NCI-H2171 (cell line): ENCODE measurements at regions not wholly inside any gene's neighbourhood (a gene's known extent, or its start where the extent isn't known, plus 50 kb on each side); places are given as distances from the start of the nearest gene placed in this dataset.

ENCODE experiments used
- DNase-seq: peaks from one replicate; lab custom pipeline; 2025; lab: John Stamatoyannopoulos, UW

DNA sequence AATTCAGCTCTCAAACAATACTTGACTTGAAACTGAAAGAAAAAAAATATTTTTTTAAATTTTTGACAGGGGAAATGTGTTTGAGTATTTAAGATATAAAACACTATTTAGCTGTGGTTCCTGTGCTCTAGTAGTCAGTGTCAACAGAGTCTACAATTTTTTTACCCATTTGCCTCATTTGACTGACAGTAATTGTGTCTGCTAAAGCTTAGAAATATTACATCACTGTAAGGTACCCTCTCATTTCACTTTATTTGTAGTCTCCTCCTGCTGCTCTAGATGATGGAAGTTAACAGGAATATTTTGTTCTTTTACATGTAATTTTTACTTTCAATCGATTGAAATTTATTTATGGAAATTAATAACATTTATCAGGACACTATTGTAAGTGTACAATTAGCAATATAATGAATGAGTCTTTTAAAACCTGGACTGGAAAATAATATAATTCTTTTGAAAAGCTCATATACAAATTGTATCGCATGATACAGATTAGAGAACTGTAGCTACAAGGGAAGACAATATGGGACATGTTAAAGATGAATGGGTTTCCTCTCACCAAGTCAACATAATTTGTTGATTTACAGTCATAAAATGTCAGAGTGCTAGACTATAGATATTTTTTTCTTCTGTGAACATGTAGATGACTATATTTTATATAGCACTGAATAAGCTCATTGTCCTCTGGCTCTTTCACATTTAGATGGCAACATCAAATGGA, 1186.5 kb upstream of the ADGRL3 start:
- no peak for DNase-seq

DNA sequence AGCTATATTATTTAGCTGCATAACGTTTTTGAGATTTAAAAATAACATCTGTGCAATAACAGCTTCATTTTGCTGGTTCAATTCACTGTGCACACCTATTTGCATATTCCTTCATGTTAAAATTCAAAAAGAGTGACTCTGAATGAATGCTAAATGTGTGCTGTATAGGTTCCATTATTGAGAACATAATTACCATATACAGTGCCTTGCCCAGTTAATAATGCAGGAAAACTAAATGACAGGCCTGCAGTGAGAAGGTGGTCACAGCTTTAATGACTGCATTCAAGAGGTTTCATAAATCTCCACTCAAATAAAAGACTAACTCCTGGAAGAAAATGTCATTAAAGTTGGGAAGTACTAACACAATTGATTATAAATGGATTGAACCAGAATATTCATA, 1183.2 kb upstream of the ADGRL3 start:
- no peak for DNase-seq

DNA sequence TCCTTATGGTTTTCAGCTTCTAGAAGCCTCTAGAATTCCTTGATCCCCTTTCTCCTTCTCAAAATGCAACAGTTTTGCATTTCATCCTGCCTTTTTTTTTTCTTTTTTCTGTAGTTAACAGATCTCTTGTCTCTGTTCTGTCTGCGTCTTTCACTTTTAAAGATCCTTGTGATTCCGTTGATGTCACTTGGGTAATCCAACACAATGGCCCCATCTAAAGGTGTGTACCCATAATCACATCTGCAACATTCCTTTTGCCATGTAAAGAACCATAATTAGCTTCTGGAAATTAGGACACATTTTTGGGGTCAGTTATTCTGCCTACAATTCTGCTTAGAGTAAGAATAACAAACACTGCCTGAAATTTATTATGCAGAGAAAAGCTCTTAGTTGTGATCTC, 1180.9 kb upstream of the ADGRL3 start:
- DNase-seq: no peak

DNA sequence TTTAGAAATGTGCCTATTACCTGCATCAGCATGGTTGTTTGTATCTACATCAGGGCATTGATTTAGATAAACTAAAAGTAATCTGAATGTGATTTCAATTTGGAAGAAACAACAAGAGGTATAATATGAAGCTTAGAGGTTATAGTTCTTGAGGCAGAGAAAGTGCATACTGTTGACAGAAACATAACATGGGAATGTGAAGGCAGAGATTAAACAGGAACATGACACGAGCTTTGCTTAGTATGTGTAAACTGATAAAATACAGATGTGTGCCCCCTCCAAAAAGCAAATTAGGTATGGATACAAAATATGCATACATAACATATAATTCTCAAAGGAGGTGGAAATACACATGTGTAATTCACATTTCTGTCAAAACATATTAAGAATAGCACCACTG, 1180.2 kb upstream of the ADGRL3 start:
- no peak for DNase-seq

DNA sequence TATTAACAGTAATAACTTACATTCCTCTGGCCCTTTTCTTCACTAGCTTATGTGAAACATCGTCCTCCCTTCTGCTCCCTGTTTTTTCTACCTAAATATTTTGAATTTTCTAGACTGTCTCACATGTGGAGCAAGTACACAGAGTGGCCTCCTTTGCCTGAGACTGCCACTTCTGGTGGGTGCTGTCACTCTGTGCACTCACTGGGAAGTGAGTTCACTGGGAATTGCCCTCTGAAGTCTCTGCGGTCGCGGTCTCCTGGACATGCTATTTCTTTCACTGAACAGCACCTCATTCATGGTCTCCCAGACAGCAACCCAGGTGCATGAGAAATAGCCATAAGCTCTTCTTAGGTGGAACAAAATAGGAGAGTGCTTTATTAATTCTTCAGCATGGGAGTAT, 1179.7 kb upstream of the ADGRL3 start:
- DNase-seq: no peak

DNA sequence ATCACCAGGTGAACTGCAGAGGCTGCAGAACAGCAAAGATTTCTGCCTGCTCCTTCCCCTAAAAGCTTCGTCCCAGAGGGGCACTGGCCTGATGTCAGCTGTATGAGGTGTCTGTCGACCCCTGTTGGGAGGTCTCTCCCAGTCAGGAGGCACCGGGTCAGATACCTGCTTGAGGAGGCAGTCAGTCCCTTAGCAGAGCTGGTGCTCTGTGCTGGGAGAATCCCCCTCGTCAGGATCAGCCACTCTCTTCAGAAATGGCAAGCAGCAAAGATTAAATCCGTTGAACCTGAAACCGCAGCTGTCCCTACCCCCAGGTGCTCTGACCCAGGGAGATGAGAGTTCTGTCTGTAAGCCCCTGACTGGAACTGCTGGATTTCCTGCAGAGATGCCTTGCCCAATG, 1166.3 kb upstream of the ADGRL3 start:
- no peak for DNase-seq

DNA sequence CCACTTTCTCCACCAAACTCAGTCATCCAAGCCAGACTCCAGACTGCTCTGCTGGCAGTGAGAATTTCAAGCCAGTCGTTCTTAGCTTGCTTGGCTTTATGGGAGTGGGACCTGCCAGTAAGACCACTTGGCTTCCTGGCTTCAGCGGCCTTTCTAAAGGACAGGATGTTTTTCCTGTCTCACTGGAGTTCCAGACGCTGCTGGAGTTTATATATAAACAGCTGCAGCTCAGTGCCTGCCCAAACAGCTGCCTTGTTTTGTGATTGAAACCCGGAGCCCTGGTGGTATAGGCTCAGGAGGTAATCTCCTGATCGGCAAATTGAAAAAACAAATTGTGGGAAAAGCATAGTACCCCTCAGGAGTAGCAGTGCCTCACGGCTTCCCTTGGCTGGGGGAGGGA, 1165.8 kb upstream of the ADGRL3 start:
- no peak for DNase-seq

DNA sequence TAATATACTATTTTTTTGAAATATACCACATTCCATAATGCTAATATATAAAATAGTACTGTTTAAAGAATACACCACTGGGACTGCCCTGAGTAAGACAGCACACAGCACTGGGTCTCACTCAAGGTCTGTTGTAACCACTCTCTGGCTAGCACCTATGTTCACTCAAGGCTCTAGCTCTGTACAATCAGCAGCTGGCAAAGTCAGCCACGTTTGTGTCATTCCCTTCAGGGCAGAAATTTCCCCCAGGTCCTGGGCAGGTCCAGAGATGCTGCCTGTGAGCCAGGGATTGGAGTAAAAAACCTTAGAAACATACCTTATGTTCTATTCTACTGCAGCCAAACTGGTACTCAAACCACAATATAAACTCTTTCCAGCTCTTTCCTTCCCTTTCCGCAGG, 1160.2 kb upstream of the ADGRL3 start:
- no peak for DNase-seq

DNA sequence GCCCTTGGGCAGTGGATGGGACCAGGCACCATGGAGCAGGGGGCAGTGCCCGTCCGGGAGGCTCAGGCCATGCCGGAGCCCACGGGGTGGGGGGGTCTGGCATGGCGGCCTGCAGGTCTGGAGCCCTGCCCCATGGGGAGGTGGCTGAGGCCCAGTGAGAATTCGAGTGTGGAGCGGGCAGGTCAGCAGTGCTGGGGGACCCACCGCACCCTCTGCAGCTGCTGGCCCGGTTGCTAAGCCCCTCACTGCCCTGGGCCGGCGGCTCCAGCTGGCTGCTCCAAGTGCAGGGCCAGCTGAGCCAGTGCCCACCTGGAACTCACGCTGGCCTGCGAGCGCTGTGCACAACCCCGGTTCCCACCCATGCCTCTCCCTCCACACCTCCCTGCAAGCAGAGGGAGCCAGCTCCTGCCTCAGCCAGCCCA, 1157.9 kb upstream of the ADGRL3 start:
- DNase-seq: no peak

DNA sequence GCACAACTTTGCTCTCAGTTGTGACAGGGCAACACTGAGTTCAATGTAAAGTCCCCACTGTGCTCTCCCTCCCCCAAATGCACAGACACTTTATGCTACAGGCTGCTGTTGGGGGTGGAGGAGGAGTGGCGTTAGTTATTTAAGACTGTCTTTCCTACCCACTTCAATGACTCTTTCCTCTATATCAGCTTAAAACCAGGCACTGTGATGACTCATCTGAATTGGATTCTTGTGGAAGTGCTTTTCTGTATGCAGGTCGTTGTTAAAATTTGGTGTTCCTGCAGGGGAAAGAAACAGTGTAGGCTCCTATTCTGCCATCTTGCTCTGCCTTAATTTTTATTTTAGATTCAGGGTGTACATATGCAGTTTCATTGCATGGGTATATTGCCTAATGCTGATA, 1157.2 kb upstream of the ADGRL3 start:
- DNase-seq: no peak

DNA sequence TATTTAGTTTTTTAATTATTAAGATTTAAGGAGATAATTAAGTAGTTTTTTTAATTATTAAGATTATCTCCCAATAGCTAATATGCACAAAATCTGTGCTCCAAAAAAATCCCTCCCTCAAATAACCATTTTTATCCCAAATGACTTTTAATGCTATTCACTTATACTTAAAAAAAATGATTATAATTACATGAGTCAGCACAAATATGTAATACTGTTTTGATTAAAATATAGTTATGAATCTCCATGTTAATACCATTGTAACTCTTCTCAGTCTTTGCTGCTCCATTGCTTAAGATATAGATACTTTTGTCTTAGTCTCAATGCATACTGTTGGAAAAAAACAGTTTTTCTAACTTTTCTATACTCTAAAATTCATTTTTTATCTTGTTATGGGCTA, 1121.1 kb upstream of the ADGRL3 start:
- DNase-seq: no peak

DNA sequence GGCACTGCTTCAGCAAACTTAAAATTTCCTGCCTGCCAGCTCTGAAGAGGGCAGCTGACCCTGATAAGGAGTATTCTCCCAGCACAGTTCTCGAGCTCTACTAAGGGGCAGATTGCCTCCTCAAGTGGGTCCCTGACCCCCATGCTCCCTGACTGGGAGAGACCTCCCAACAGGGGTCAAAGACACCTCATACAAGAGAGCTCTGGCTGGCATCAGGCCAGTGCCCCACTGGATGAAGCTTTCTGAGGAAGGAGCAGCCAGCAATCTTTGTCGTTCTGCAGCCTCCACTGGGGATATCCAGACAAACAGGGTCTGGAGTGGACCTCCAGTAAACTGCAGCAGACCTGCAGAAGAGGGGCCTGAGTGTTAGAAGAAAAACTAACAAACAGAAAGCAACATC, 1118.3 kb upstream of the ADGRL3 start:
- DNase-seq: no peak

DNA sequence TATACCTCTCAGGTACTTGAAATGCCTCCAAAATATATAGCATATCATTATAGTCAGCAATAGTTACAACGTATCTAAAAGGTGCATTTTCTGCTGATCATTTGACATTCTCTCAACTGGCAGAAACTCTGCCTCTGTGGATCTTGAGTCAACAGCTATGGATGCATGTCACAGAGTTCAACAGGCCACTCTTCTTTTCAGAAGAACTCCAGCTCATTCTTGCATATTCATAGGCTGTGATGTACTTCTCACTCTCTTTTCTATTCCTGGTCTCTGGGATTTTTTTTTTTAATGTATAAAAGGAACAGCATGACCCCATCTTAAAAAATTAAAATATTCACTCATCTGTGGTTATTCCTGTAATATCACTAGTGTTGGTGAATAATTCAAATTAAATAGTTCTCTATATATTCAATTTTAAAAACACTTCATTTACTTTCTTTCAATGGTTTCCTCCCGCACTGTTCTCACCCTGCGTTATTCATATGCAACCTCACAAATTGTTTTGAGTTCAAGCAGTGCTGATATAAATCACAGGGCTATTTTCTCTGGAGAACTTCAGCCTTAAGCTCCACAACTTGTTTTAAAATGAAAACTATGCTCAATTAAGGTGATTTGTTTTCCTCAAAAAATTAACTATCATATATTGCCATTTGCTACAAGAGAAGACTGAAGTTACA, 1111.2 kb upstream of the ADGRL3 start:
- DNase-seq: no peak

DNA sequence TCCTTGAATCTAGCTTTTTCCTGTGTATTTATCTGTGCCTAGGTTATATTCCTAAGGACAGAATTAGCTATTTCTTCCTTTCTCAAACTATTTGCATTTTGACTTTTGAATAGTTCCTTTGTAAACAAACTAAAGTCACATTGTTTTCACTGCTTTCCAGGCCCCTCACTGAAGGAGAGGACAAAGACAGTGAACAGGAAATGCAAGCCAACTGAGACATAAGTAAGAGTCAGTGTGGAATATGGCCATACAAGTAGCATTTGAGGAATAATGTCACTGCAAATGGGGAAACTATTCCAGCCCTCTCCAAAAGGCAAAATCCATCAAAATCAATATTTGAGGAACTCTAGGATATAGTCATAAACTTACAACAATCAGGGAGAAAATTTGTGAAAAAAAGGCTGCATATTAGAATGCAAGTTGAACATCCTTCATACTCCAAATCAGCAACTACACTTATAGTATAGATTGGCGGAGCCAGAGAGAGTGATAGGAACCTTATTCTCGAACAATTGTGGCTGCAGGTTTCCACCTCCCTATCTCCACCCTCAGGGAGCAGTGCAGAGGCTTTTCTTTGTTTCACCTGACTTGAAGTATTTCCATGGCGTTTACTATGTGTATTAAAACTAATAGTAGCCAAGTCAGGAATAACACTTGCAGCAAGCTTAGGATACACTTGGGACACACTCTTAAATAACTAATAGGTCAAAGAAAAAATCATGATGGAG, 1110.4 kb upstream of the ADGRL3 start:
- DNase-seq: no peak

DNA sequence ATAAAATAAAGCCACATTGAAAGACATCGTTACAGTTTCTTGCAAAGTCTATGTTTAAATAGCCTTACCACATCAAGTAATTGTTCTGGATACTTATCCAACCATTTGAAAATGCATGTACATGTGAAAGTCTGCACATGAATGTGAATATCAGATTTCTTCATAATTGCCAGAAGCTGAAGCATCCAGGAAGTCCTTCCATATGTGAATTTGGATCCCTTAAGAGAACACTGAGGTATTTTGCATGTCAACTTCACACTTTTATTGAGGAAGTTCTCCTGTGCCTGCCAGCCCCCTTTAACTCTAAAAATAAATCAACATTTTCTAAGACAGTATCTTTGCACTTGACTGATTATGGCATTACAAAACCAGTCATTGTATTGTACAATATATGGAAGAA, 1103.5 kb upstream of the ADGRL3 start:
- no peak for DNase-seq

DNA sequence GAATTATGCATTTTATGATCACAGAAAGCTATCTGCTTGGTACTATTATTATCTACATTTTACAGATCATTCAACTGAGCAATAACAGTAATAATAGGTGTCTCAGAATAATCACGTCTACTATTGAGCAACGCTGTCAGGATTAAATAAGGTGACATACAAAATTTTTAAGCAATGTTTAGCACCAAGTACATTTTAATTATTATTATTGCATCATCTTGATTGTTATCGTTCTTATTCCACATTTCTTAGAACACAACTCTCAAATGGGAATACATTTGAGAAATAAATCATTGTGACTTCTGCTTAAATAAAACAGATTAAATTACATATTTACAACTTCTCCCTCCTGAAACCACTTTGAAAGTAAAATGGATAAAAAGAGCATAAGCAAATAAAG, 1083.5 kb upstream of the ADGRL3 start:
- no peak for DNase-seq

DNA sequence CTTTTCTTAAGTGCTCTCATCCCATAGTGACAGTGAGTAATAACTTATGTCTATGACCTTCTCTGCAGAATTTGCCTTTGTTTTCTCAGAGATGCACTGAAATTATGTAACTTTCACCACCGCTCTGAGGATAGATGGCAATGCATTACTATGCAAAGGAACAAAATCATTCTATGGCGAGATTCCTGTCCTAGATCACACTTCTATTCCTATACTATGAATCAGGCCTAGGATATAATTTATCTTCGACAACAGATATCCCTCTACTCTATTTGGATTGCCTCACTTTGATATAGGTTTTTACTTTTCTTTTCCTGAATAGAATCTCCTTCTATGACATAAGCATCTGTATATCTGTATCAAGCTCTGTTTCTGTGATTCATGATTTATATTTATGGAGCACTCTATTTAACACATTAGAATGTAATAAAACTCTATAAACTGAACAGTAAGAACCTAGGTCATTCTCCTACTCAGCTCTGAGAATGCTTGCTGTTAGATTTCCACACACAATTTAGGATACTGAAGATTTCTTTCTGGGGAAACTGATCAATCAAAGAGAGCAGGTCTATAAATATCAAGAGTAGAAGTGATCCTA, 1082.3 kb upstream of the ADGRL3 start:
- DNase-seq: no peak

DNA sequence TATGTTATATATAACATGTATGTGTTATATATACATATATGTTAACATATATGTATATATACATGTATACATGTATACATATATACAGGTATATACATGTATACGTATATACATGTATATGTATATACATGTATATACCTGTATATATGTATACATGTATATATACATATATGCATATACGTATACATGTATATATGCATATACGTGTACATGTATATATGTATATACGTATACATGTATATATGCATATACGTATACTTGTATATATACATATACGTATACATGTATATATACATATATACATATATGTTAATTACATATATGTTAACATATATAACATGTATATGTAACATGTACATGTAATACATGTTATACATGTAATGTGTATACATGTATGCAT, 1077.3 kb upstream of the ADGRL3 start:
- no peak for DNase-seq

DNA sequence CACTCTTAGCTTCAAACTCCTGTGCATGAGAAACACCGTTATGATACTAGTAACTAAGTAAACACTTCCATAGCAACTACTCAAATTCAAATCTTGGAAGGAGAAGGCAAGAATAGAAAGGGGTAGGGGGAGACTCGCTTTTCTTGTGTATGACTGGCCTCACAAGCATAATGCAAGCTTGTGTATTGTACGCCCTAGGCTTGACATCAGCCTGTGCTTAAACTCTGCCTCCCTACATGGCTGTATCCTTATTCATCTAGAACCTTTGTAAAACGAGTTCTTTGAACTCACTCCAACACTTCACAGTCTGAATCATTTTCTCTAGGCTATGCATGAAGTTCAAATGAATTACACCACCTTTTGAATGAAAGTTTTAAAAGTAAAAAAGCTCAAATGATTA, 1071.2 kb upstream of the ADGRL3 start:
- DNase-seq: no peak

DNA sequence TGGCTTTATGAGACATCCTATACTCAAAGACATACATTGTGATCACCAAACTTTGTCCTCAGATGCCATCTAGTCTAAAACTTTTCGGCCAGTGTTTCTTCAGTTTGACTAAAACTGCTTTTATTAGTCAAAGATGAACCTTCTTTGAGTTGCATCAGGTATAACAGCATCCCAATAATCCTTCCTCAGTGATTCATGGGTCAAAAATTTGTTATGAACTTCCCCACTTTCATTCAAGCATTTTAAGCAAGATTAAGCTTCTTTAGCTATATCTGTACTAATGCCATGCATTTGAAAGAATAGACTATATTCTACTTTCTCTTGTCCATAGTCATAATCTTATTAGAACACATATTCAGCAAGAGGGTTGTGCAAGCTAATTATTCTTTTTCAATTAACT, 1070.4 kb upstream of the ADGRL3 start:
- DNase-seq: no peak

DNA sequence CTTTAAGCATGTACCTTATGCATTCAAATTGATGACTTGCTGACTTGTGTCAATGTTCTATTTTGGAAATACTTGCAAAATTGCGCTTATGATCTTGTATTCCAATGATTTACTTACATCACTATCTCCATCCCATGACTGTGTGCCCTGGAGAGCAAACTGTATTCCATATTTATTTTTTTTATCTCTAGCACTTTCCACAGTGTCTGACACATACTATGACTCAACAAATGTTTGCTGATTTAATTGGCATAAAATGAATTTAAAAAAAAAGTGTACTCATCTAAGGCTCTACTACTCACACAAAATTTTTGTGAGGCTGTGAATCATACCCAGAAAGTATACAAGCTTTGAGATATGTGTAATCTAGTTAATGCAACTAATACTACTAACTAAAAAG, 1066.8 kb upstream of the ADGRL3 start:
- DNase-seq: no peak

DNA sequence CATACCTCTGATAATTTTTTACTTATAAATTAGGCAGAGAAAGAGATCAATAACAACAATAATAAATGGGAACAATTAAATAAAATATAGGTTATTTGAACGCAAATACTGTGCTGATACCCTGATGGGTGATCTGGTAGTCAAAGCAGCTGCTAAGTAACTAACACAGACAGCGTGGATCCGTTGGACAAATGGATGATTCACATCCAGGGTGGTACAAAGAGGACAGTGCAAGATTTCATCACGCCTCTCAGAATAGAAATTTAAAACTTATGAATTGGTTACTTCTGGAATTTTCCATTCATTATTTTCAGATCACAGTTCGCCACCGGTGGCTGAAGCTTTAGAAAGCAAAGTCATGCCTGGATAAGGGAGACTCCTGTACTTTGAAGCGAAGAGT, 1066.0 kb upstream of the ADGRL3 start:
- DNase-seq: no peak

DNA sequence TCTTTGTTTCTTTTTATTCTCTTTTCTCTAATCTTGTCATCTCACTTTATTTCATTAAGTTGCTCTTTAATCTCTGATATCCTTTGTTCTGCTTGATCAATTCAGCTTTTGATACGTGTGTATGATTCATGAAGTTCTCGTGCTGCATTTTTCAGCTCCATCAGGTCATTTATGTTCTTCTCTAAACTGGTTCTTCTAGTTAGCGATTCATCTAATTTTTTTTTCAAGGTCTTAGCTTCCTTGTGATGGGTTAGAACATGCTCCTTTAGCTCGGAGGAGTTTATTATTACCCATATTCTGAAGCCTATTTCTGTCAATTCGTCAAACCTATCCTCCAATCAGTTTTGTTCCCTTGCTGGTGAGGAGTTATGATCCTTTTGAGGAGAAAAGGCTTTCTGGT, 1045.0 kb upstream of the ADGRL3 start:
- DNase-seq: no peak
